ENCODE measurements at regions not wholly inside any gene's neighbourhood (a gene's known extent, or its start where the extent isn't known, plus 50 kb on each side); places are given as distances from the start of the nearest gene placed in this dataset.
"Not testable (repeated sequence)": the region's sequence is repeated elsewhere in the genome, so short reads cannot be mapped to it uniquely, and the experiment has no call there.

- DNase-seq: not testable (repeated sequence)
Observed at GRCh38 chr10:130518921-130519320, 382.7 kb downstream of the GLRX3 start.

- no peak for DNase-seq
Observed at GRCh38 chr10:130519791-130520190, 383.6 kb downstream of the GLRX3 start.

DNA sequence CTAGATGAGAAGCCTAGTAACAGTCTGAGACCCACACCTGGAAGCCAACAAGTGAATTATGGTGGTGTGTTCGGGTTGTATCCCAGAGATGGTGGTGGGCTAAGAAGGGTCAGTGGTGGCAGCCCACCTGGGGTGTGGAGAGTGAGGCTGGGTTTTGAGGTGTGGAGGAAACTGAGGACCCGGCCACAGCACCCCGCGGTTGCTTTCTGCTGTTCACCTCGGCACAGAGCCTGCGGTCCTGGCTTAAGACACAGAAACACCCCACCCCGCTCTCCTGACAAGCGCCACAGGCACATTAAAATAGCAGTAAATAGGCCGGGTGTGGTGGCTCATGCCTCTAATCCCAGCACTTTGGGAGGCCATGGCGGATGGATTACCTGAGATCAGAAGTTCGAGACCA is 395.1 kb downstream of the GLRX3 start:
- DNase-seq: no peak

DNA sequence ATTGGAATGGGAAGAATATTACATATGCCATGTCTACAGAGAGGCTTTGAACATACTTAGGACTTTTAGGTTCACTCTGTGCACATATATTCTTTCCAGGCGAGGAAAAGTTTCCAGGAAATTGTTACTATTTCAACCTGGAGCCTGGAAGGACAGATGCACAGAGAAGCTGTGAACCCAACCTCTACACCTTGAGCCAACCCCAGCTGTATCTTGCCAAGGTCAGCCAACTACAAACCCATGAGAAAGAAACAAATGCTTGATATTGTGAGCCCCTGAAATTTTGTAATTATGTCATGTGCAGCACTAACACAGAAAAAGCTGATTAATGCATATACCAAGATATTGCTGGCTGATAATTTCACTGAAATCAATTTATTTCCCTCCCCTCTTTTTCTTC is 404.9 kb downstream of the GLRX3 start:
- no peak for DNase-seq

DNA sequence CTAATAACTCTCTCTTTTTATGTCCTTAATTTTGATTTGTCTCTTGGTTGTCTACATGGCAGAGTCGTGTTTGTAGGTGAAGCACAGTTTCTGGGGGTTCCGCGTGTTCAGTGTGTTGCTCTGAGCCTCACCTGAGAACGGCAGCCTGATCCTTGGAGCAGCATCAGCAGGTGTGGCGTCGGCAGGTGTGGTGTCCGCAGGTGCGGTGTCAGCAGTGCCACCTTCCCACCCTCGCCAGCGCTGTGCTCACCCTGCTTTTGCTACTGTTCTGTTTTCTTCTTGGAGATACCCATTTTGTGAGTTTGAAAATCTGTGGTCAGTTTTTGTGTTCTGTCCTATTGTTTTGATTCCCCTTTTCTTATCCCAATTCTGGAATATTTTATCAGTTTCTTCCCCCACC is 406.6 kb downstream of the GLRX3 start:
- no peak for DNase-seq

DNA sequence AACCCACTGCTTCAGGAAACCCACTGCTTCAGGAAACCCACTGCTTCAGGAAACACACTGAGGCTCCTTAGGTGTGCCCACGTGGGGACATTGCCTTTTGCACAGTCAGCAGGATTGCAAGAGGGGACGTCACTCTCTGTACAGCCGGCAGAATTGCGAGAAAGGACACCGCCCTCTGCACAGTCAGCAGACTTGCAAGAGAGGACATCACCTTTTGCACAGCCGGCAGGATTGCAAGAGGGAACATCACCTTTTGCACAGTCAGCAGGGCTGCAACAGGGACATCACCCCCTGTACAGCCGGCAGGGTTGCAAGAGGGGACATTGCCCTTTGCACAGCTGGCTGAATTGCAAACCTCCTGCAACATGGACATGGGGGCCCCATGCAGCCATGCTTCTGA is 407.6 kb downstream of the GLRX3 start:
- DNase-seq: no peak

- no peak for DNase-seq
Observed at GRCh38 chr10:130545122-130545521, 408.9 kb downstream of the GLRX3 start.

DNA sequence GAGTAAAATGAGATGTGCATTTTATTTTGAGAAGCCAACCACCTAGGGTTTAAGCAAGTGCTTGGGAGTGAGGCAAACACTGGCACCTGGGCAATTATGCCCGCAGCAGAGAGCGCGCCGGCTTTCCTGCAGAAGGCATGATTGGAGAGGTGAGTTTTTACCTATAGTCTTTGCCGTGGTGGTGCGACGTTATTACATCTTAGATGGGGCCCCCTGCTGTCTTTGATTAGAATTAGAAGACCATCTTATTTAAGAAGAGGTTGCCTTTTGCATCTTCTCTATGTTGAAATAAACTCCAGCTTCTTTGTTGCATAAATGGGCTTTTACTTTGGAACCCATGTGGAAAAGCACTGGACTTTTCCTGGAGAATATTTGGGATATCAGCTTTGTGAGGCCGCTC is 409.5 kb downstream of the GLRX3 start:
- no peak for DNase-seq

- DNase-seq: no peak
Observed at GRCh38 chr10:130546841-130547240, 410.6 kb downstream of the GLRX3 start.

- DNase-seq: no peak
Observed at GRCh38 chr10:130547368-130547767, 411.2 kb downstream of the GLRX3 start.

DNA sequence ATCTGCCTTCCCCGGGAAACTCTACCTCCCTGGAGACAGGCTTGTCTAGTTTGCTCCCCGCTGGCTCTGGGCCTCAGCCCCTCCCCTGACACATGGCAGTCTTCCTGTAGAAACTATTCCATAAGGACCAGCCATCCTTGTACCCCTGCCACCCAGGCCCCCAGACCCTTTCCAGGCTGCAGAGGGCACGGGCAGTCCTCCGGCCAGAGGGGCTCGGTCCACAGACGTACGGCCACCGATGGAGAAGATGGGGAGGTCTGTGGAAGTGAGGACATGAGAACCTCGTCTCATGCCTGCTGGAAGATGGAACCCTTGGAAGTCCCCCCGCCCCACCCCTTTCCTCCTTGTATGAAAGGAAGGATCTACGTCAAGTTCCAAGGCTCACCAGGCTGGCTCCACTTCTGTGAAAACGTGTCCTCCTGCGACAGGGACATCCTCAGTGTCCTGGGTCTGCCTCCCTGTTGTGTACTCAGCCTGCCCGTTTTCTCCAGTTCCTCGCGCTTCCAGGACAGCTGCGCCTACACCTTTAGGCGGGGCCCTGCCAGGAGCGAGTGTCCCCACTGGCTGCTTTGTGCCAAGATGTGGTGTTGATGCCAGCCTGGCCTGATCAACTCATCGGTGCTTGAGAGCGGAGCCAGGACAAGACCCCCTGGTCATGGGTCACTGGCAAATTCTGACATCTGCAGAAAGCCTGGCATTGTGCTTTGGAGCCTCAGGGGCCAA is 414.9 kb downstream of the GLRX3 start:
- DNase-seq: no peak

DNA sequence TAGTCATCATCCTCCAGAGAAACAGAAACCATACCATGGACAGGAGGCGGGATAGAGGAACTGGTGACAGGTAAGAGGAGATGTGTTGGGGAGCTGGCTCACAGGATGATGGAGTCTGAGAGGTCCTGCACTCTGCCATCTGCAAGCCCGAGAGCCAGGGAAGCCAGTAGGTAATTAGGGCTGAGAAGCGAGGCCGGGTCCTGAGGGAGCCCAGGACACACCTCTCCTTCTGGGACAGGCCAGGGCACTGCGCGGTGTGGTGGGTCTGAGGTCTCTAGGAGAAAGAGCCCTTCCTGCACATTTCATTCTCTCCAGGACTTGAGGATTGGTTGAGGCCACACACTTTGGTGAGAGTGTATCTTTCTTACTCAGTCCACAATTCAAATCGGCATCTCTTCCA is 415.5 kb downstream of the GLRX3 start:
- DNase-seq: no peak

GRCh38 chr10:130553826-130554225 is 417.6 kb downstream of the GLRX3 start:
- DNase-seq: no peak

- no peak for DNase-seq
Observed at GRCh38 chr10:130554701-130555410, 418.7 kb downstream of the GLRX3 start.

DNA sequence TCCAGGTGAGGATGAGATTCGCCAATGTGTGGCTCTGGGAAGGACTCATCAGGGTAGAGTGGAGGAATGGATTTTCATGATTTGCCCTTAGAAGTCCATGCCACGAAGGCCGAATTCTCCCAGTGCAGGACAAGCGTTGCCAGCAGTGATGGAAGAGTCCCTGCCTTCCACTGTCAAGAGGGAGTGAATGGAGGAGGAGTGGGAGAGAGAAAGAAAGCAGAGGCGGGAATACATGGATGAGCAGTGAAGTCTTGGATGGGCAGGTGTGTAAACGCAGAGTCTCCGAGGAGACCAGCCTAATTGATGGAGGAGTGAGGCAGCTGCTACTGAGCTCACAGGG is 419.2 kb downstream of the GLRX3 start:
- no peak for DNase-seq

DNA sequence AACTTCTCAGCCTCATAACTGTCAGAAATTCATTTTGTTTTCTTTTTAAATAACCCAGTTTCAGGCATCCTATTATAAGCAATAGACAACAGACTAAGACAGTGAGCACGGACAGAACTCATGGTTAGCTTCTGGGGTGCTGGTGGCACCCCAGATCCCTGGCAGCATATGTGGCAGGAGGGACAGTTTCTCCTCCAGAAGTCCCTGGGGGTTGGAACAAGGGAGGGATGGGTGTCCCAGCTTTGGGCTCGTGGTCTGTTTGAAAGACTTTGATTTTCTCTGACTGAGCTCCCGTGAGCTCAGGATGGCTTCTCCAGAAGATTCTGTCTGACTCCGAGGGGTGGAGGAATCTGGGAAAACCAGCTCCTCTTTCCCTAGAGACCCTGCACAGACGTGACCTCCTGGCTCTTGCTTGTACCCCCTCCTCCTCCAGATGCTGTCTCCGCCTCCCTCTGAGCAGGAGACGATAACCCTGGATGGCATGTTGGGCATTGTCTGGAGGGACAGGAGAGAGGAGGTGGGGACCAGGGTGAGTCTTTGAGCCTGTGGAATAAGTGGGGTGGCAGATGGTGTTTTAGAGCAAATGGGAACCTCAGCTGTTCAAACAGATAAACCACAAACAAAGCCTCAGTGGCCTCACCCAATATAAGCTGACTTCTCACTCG is 421.1 kb downstream of the GLRX3 start:
- no peak for DNase-seq

DNA sequence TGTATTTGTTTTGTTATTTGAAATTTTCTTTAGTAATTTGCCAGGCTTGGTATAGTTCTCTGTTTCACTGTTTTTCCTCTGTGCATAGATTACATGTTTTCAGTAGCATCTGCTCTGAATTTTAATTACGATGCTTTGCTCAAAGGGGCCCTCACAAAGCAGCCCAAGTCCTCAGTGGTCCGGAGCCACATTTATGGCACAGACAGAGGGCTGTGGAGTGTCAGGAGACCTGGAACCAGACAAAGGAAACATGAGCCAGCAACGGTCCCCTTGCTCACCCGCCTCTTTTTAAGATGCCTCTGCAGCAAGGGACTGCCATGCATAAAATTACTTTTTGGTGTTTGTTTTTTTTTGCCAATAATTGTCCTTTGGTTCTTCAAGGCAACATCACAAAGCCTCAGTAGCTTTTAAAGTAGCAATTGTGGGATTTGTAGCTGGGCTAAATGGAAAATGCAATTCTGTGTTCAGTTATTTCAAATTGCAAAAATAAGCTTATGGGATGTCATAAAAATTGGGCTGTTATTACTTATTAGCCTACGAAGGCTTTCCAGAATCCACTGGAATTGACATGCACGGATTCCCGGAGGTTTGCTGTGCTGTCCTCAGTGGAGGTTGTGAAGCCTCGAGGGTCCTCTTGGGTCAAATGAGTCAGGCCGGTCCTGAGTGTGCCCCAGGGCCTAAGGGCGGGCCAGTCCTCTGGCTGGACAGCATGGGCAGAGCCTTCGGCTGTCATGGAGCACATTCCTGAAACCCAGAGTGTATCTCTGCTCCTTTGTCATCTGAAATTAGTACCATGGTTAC is 422.8 kb downstream of the GLRX3 start:
- no peak for DNase-seq

DNA sequence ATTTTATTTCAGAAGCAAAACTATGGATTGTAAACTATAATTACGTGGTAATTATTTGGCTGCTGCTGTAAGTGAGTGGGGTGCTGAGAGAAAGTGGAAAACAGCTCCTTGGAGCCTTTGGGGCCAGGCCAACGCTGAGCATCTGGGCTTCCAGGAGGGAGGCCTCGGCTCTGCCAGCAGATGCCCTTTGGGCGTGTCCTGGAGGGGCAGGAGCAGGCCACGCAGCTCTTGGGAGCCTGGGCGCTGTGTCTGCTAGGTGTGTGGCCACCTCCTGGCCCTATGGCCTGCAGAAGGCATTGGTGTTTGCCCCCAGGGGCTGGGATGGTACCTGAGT is 423.3 kb downstream of the GLRX3 start:
- DNase-seq: no peak

- DNase-seq: no peak
Observed at GRCh38 chr10:130560116-130560515, 423.9 kb downstream of the GLRX3 start.

GRCh38 chr10:130560573-130560972 is 424.4 kb downstream of the GLRX3 start:
- no peak for DNase-seq

DNA sequence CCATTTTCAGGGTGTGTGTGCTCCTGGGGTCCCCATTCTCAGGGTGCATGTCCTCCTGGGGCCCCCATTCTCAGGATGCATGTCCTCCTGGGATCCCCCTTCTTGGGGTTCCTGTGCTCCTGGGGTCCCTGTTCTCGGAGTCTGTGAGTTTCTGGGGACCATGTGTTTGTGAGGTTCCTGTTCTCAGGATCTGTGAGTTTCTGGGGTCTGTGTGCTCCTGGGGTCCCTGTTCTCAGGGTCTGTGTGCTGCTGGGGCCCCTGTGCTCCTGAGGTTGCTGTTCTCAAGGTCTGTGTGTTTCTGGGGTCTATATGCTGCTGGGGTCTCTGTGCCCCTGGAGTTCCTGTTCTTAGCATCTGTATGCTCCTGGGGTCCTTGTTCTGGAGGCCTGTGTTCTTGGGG is 425.5 kb downstream of the GLRX3 start:
- no peak for DNase-seq

- no peak for DNase-seq
Observed at GRCh38 chr10:130567011-130567410, 430.8 kb downstream of the GLRX3 start.

GRCh38 chr10:130567436-130567835 is 431.2 kb downstream of the GLRX3 start:
- DNase-seq: no peak

- no peak for DNase-seq
Observed at GRCh38 chr10:130568246-130568645, 432.1 kb downstream of the GLRX3 start.

All from T-helper 9 cell (primary cell).